ENCODE measurements at regions not wholly inside any gene's neighbourhood (a gene's known extent, or its start where the extent isn't known, plus 50 kb on each side); places are given as distances from the start of the nearest gene placed in this dataset.

DNA sequence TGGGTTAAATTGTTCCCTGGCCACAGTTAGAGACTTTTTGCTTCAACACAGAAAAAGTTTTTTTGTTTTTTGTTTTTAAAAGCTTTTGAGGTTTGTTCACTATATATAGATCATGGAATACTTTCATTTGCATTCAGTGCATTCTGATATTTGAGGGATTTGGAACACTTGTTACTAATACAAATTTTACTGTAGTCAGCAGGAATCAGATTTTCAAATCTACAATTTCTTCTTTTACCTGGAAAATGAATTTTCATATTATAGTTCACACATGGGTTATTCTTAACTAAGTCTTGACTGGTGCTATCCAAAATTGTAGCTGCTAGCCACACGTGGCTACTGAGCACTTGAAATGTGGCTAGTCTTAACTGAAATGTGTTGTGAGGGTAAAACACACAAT lies 142.0 kb downstream of the RMI1 start:
- TF ChIP-seq POLR2A (IDR thresholded peaks at IDR 0.05; ENCODE audit: low read depth, low read length) (no peak), CTCF (conservative IDR thresholded peaks at IDR 0.05; ENCODE audit: low read depth, low read length) (no peak), MXI1 (IDR thresholded peaks at IDR 0.05; ENCODE audit: borderline replicate concordance, low read depth, low read length) (no peak), SMC3 (IDR thresholded peaks at IDR 0.05; ENCODE audit: low read depth, low read length) (no peak), RFX5 (IDR thresholded peaks at IDR 0.05; ENCODE audit: low read depth, low read length) (no peak), CEBPB (IDR thresholded peaks at IDR 0.05; ENCODE audit: low read depth, low read length) (no peak)
- TF ChIP-seq, protein P1, sequence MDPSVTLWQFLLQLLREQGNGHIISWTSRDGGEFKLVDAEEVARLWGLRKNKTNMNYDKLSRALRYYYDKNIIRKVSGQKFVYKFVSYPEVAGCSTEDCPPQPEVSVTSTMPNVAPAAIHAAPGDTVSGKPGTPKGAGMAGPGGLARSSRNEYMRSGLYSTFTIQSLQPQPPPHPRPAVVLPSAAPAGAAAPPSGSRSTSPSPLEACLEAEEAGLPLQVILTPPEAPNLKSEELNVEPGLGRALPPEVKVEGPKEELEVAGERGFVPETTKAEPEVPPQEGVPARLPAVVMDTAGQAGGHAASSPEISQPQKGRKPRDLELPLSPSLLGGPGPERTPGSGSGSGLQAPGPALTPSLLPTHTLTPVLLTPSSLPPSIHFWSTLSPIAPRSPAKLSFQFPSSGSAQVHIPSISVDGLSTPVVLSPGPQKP (IDR thresholded peaks at IDR 0.05; ENCODE audit: borderline replicate concordance, low read depth, low read length) = no peak
